HFFc6 (cell line): ENCODE measurements at regions not wholly inside any gene's neighbourhood (a gene's known extent, or its start where the extent isn't known, plus 50 kb on each side); places are given as distances from the start of the nearest gene placed in this dataset.

ENCODE experiments used
- DNase-seq: peaks from one replicate; pipeline ENCODE4 v3.0.0-alpha.2; 2018
- H3K27ac Mint-ChIP-seq: 2 replicates; pipeline ENCODE4 v1.8.0; 2020; ENCODE audit warnings: mild to moderate bottlenecking, mixed read lengths
- H3K27me3 Mint-ChIP-seq: 2 replicates; pipeline ENCODE4 v1.8.0; 2021; ENCODE audit warnings: mild to moderate bottlenecking, moderate library complexity, mixed read lengths; ENCODE audit not compliant: insufficient read depth
- H3K36me3 Mint-ChIP-seq: 2 replicates; pipeline ENCODE4 v1.8.0; 2021; ENCODE audit warnings: low read depth, mixed read lengths
- H3K4me1 Mint-ChIP-seq: 2 replicates; pipeline ENCODE4 v1.8.0; 2020; ENCODE audit warnings: low read depth, mixed read lengths
- H3K4me3 Mint-ChIP-seq: 2 replicates; pipeline ENCODE4 v1.8.0; 2020; ENCODE audit warnings: mild to moderate bottlenecking, moderate library complexity, mixed read lengths
- H3K9me3 Mint-ChIP-seq: 2 replicates; pipeline ENCODE4 v1.8.0; 2020; ENCODE audit warnings: mild to moderate bottlenecking, mixed read lengths
- CTCF ChIP-seq: fragments of 200-600 bp; sonication (generic); IDR thresholded peaks from 2 replicates; pipeline ENCODE4 v1.5.0; 2021; ENCODE audit warnings: antibody characterized with exemption, mild to moderate bottlenecking

- H3K27ac Mint-ChIP-seq: no peak overlapping the region
- no peak overlapping the region for H3K4me3 Mint-ChIP-seq
- peaks cover 63% of the 10 kb centered on the region for H3K9me3 Mint-ChIP-seq
- no peaks in the 10 kb centered on the region for H3K4me1 Mint-ChIP-seq
- no peaks in the 10 kb centered on the region for H3K27me3 Mint-ChIP-seq
- no peak for TF ChIP-seq CTCF
- no peak for DNase-seq
- no peaks in the 10 kb centered on the region for H3K36me3 Mint-ChIP-seq
These were observed 628.5 kb upstream of the FAT3 start for GRCh38 chr11:91596111-91596510.

DNA sequence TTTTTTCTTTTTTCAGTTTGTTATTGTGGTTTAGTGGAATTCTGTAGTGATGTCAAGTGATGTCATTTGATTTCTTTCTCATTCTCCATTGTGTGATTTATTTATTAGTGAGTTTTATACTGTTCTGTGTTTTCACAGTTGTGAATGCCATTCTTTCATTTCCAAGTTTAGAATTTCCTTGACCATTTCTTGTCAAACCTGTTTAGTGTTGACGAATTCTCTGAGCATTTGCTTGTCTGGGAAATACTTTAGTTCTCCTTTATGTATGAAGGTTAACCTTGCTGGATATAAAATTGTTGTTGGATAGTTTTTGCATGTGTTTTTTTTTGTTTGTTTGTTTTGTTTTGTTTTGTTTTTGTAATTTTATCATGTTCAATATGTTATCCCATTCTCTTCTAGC lies 633.6 kb upstream of the FAT3 start:
- no peak for TF ChIP-seq CTCF
- DNase-seq: no peak
- peaks cover 70% of the 10 kb centered on the region for H3K9me3 Mint-ChIP-seq
- no peaks in the 10 kb centered on the region for H3K36me3 Mint-ChIP-seq
- no peaks in the 10 kb centered on the region for H3K4me1 Mint-ChIP-seq
- no peak overlapping the region for H3K4me3 Mint-ChIP-seq
- no peak overlapping the region for H3K27ac Mint-ChIP-seq
- H3K27me3 Mint-ChIP-seq: no peaks in the 10 kb centered on the region

DNA sequence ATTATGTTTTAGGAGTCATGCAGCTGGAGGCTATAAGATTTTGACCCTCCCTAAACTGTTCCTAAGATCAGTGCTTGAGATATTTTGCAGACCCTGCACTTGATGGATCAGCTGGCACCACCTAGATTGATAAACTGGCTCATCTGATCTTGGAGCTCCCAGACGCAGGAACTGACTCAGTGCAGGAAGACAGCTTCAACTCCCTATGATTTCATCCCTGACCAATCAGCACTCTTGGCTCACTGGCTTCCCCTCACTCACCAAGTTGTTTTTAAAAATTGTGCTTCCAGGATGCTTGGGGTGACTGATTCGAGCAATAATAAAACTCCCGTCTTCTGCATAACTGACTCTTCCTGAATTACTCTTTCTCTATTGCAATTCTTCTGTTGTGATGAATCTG lies 637.5 kb upstream of the FAT3 start:
- Mint-ChIP-seq H3K27ac (no peak overlapping the region), H3K4me3 (no peak overlapping the region)

DNA sequence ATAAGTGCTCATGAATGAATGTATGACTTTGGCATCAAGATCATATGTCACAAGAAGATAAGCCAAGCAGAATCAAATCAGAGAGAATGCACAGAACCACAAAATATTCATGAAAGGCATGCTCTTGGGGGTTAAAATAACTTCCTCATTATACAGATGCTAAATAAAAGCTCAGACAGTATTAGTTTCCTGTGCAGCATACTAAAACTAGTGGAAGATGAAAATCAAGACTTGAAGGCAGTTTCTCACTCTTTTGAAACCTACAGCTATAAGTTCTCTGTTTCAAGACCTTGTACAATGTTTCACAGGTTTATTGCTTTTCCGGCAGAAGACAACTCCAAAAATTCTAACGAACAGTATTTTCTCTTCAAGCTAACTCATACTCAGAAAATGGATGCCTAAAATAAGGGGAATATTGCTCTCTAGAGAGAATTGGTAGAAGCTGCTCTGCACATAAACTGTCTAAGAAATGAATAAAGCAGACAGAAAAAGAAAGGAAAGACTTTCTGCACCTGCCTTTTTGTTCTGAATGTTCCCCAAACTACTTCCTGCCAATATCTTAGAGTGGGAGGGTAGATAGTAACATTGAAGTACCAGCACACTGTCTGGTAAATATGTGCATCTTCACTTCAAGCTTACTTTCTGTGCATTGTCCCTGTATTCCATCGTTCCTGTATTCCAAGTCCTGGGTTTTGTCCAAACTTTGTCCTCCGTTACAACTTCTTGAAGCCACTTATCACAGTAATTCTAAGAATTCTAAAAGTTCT lies 639.4 kb upstream of the FAT3 start:
- Mint-ChIP-seq H3K4me1 (no peaks in the 10 kb centered on the region), H3K9me3 (peaks cover 66% of the 10 kb centered on the region), H3K4me3 (no peak overlapping the region), H3K27ac (no peak overlapping the region), H3K36me3 (no peaks in the 10 kb centered on the region), H3K27me3 (no peaks in the 10 kb centered on the region)
- TF ChIP-seq CTCF: no peak
- DNase-seq: no peak

More for the DNA sequence above, 637.5 kb upstream of the FAT3 start:
- Mint-ChIP-seq H3K36me3 (no peaks in the 10 kb centered on the region), H3K9me3 (peaks cover 63% of the 10 kb centered on the region), H3K27me3 (no peaks in the 10 kb centered on the region), H3K4me1 (no peaks in the 10 kb centered on the region)
- TF ChIP-seq CTCF: no peak
- no peak for DNase-seq

DNA sequence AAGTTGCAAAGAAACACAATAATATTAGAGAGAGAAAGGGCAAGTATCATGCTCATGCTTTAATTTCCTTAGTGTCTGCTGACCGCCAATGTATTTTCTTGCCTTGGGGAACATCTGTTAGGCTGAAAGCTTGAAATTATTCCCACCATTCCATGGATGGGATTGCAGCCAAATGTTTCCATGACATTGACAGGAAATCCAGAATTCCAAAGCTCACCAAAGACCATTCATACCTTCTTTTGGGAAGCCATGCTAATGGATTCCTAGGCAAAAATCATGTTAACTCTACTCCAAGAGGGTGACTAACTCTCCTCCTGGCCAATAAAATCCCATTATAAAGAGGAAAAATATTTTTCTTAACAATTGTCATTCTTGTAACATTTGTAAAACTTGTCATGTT lies 661.4 kb upstream of the FAT3 start:
- 0 out of 2 replicates have a peak, but pooled peaks cover 3% of the 10 kb centered on the region for H3K36me3 Mint-ChIP-seq
- H3K9me3 Mint-ChIP-seq: peaks cover 37% of the 10 kb centered on the region
- H3K27me3 Mint-ChIP-seq: no peaks in the 10 kb centered on the region; the same call in 1 of the 2 replicates
- no peak overlapping the region for H3K27ac Mint-ChIP-seq
- TF ChIP-seq CTCF: no peak
- no peaks in the 10 kb centered on the region for H3K4me1 Mint-ChIP-seq
- no peak overlapping the region for H3K4me3 Mint-ChIP-seq
- no peak for DNase-seq
